GM12874 (cell line): ENCODE measurements at regions not wholly inside any gene's neighbourhood (a gene's known extent, or its start where the extent isn't known, plus 50 kb on each side); places are given as distances from the start of the nearest gene placed in this dataset.

Experiments
- CTCF ChIP-seq: IDR thresholded peaks from 2 replicates; pipeline ENCODE4 v1.5.1; 2011; ENCODE audit warnings: low read depth, mild to moderate bottlenecking, control low read depth, low read length, moderate library complexity; ENCODE audit not compliant: insufficient read depth

DNA sequence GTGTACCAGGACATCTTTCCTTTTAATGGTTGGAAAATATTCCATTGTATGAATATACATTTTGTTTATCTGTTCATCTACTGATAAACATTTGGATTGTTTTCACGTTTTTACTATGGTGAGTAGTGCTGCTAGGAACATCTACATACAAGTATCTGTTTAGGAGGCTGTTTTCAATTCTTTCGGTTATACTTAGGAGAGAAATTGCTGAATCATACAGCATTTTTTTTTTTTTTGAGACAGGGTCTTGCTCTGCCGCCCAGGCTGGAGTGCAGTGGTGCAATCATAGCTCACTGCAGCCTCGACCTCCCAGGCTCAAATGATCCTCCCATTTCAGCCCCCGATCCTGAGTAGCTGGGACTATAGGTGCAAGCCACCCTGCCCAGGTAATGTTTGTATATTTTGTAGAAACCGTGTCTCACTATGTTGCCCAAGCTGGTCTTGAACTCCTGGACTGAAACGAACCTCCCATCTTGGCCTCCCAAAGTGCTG lies 122.9 kb downstream of the CRLF3 start:
- no peak for TF ChIP-seq CTCF

DNA sequence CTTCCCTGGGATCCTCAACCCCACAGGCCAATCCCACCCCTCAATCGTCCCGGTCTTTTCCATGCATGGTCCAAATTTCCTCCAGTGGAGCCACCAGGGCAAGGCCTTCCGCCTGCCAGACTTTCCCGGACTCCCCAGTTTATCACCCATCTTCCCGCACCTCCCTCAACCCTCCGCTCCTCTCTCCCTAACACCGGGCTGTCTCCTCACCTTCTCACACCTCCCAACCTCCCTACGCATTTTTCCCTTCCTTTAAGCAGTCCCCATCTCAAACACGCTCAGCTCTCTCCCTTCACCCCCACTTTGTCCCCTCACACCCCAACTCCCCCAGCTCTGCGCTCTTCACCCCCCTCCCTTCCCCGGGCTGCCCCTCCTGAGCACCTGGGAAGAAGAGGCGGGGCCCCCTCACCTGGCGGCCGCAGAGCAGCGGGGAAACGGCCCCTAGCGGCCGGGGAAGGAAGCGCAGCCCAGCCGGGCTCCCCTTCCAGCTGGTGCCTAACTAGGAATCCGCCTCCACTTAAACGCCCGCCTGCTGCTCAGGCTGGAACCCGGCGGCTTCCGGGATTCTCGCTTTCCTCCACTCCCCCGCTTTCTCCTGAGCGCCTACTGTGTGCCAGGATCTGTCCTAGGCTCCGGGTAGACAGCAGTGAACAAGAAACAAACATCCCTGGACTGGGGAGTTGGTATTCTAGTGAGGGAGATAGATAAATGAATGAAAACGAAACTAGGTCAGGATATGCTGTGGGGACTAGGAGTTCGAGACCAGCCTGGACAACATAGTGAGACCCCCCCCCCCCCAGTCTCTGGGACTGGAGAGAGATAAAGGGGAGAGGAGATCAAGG lies 126.7 kb downstream of the CRLF3 start:
- peak; percentile 91 for TF ChIP-seq CTCF

DNA sequence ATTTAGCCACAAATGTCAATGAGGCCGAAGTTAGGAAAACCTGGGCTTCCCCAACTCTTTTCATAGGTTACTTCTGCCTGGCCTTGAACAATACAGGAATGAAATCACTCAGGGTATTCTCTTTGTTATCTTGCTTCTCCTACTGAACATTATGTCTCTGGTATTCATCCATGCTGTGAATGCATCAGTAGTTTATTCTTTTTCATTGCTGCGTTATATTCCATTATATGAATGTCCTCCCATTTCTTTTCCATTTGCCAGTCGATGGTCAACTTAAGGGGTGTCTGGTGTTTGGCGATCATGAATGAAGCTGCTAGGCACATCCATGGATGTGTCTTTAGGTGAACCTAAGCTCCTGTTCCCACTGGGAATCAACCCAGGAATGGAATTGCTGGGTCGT lies 128.3 kb downstream of the CRLF3 start:
- TF ChIP-seq CTCF: no peak

DNA sequence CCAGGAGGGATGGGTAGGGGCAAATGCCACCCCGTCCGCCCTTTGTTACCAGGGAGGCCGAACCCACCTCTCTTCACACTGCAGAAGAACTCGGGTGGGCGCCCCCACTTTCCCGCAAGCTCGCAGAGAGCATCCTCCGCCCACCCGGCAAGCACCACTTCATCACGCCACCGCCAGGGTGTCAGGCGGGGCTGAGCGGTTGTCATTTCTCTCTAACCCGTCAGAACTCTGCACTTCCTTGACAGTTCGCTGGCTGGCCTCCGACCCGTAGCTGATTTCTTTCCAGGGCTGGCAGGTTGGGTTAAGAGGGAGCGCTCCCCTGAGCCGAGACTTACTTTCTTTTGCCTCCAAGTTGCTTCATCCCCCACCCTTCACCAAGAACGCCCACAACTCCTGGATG lies 130.7 kb downstream of the CRLF3 start:
- TF ChIP-seq CTCF: peak; percentile 54

- TF ChIP-seq CTCF: no peak
Observed at GRCh38 chr17:30677550-30678249, 146.8 kb downstream of the CRLF3 start.

GRCh38 chr17:30605523-30605922 lies 128.3 kb downstream of the GOSR1 start:
- TF ChIP-seq CTCF: no peak

DNA sequence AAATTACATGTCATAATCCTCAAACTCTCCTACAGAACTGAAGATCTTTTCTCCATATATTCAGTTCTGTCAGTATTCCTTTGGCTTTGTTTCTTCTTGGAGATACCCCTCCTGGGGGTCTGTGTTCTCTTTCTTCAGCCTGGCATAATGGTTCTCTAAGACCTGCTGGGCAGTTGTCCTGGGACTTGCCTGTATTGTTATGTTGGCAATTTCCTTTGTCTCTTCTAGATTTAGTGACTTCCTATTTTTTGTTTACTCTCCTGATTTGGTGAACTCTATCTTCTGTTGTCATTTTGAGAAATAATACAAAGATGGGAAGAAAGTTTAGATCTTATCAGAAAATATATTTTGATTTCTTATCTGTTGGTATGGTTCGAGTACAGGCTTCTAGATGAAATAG lies 127.8 kb downstream of the GOSR1 start:
- no peak for TF ChIP-seq CTCF
